Liver (tissue), 8 donors: ENCODE measurements at regions not wholly inside any gene's neighbourhood (a gene's known extent, or its start where the extent isn't known, plus 50 kb on each side); places are given as distances from the start of the nearest gene placed in this dataset.

ENCODE experiments used
- DNase-seq: peaks from one replicate; pipeline ENCODE4 v3.0.0-alpha.2; 2017; ENCODE audit warnings: low spot score
- H3K27ac ChIP-seq, 2 donors: one replicate each; pipeline ENCODE4 v1.7.0; 2013; ENCODE audit warnings: inconsistent platforms in 2 of 2, low read length in 2 of 2, control low read depth in 1 of 2, low read depth in 1 of 2, mild to moderate bottlenecking in 1 of 2
- H3K27me3 ChIP-seq, 4 donors: one replicate each; pipeline versions ENCODE4 v1.6.1 to v1.7.0; 2013; ENCODE audit warnings: low read length in 3 of 4, inconsistent platforms in 1 of 4, mild to moderate bottlenecking in 1 of 4, moderate library complexity in 1 of 4; ENCODE audit not compliant: control insufficient read depth in 4 of 4, insufficient read depth in 4 of 4
- H3K36me3 ChIP-seq, 4 donors: one replicate each; pipeline versions ENCODE4 v1.6.1 to v1.7.0; 2013; ENCODE audit warnings: low read length in 3 of 4, mild to moderate bottlenecking in 3 of 4, low read depth in 1 of 4, moderate library complexity in 1 of 4; ENCODE audit not compliant: control insufficient read depth in 4 of 4, insufficient read depth in 3 of 4
- H3K4me1 ChIP-seq, 4 donors: one replicate each; pipeline versions ENCODE4 v1.6.1 to v1.7.0; 2013; ENCODE audit warnings: low read length in 3 of 4, mild to moderate bottlenecking in 3 of 4, moderate library complexity in 1 of 4; ENCODE audit not compliant: control insufficient read depth in 4 of 4, insufficient read depth in 4 of 4
- H3K4me3 ChIP-seq, 3 donors: one replicate each; pipeline versions ENCODE4 v1.6.1 to v1.7.0; 2013; ENCODE audit warnings: low read length in 3 of 3, control low read depth in 1 of 3, low read depth in 1 of 3, mild to moderate bottlenecking in 1 of 3
- H3K9ac ChIP-seq, 2 donors: one replicate each; pipeline ENCODE4 v1.7.0; 2013; ENCODE audit warnings: low read length in 2 of 2, mild to moderate bottlenecking in 2 of 2, moderate library complexity in 2 of 2, control low read depth in 1 of 2, low read depth in 1 of 2
- H3K9me3 ChIP-seq, 4 donors: one replicate each; pipeline versions ENCODE4 v1.6.1 to v1.7.0; 2013; ENCODE audit warnings: low read length in 3 of 4; ENCODE audit not compliant: control insufficient read depth in 4 of 4
- ATF3 ChIP-seq: IDR thresholded peaks from 2 replicates; pipeline ENCODE4 v1.6.1; 2016; ENCODE audit warnings: antibody characterized with exemption
- CTCF ChIP-seq: fragments of 150-350 bp; IDR thresholded peaks from 2 replicates; pipeline ENCODE4 v1.5.1; 2017; ENCODE audit warnings: improper control_type of control experiment, low read depth, low read length; ENCODE audit not compliant: missing input control
- EGR1 ChIP-seq, 2 donors: IDR thresholded peaks; 2 replicates each; pipeline ENCODE4 v1.6.1; 2016 to 2018; ENCODE audit warnings: antibody characterized with exemption in 2 of 2, low read depth in 2 of 2
- FOXA1 ChIP-seq: IDR thresholded peaks from 2 replicates; pipeline ENCODE4 v1.6.1; 2016; ENCODE audit warnings: antibody characterized with exemption
- FOXA2 ChIP-seq: IDR thresholded peaks from 2 replicates; pipeline ENCODE4 v1.6.1; 2016; ENCODE audit warnings: antibody characterized with exemption
- GABPA ChIP-seq, 2 donors: IDR thresholded peaks in 1 of 2; conservative IDR thresholded peaks in 1 of 2; 2 replicates each; pipeline ENCODE4 v1.6.1; 2016; ENCODE audit warnings: antibody characterized with exemption in 2 of 2, mild to moderate bottlenecking in 1 of 2, moderate library complexity in 1 of 2
- HNF4A ChIP-seq, 2 donors: conservative IDR thresholded peaks; 2 replicates each; pipeline ENCODE4 v1.6.1; 2016; ENCODE audit warnings: antibody characterized with exemption in 2 of 2, mild to moderate bottlenecking in 2 of 2
- HNF4G ChIP-seq: IDR thresholded peaks from 2 replicates; pipeline ENCODE4 v1.6.1; 2016; ENCODE audit warnings: antibody characterized with exemption
- JUND ChIP-seq, 2 donors: IDR thresholded peaks; 2 replicates each; pipeline ENCODE4 v1.6.1; 2016; ENCODE audit warnings: antibody characterized with exemption in 2 of 2
- NR2F2 ChIP-seq: IDR thresholded peaks from 2 replicates; pipeline ENCODE4 v1.6.1; 2016; ENCODE audit warnings: antibody characterized with exemption
- RAD21 ChIP-seq, 2 donors: IDR thresholded peaks; 2 replicates each; pipeline ENCODE4 v1.6.1; 2016; ENCODE audit warnings: antibody characterized with exemption in 2 of 2, mild to moderate bottlenecking in 2 of 2
- RXRA ChIP-seq, 2 donors: IDR thresholded peaks; 2 replicates each; pipeline ENCODE4 v1.6.1; 2017 to 2018; ENCODE audit warnings: antibody characterized with exemption in 2 of 2, mild to moderate bottlenecking in 1 of 2
- SP1 ChIP-seq: IDR thresholded peaks from 2 replicates; pipeline ENCODE4 v1.6.1; 2018; ENCODE audit warnings: antibody characterized with exemption, mild to moderate bottlenecking
- TAF1 ChIP-seq: conservative IDR thresholded peaks from 2 replicates; pipeline ENCODE4 v1.6.1; 2016; ENCODE audit warnings: antibody characterized with exemption, mild to moderate bottlenecking
- YY1 ChIP-seq: IDR thresholded peaks from 2 replicates; pipeline ENCODE4 v1.6.1; 2016; ENCODE audit warnings: antibody characterized with exemption, mild to moderate bottlenecking
- WGBS: extraction: QIAGEN DNeasy Blood & Tissue Kit; methylation state at CpG from one replicate; pipeline ENCODE4 v1.1.7; 2013; 5-methylcytosine and 5-hydroxymethylcytosine counted together
- TF ChIP-seq, protein P1 (sequence below): IDR thresholded peaks from 2 replicates; pipeline ENCODE4 v1.6.1; 2016; ENCODE audit warnings: antibody characterized with exemption
- TF ChIP-seq, protein P2 (sequence below): IDR thresholded peaks from 2 replicates; pipeline ENCODE4 v1.6.1; 2016; ENCODE audit warnings: antibody characterized with exemption, mild to moderate bottlenecking
- TF ChIP-seq, protein P3 (sequence below): IDR thresholded peaks from 2 replicates; pipeline ENCODE4 v1.6.1; 2016; ENCODE audit warnings: antibody characterized with exemption
- donor health status: healthy.
- donor health status: healthy.
- donor health status: healthy.
- donor health status: healthy.
- donor health status: healthy.

GRCh38 chr11:100512475-100512874, 174.6 kb upstream of the ARHGAP42 start:
- DNase-seq = no peak
- Histone ChIP-seq H3K36me3 (no peaks in the 10 kb centered on the region), H3K4me3 (no peak overlapping the region), H3K27ac (no peak overlapping the region), H3K4me1 (no peaks in the 10 kb centered on the region), H3K27me3 (no peaks in the 10 kb centered on the region), H3K9me3 (no peaks in the 10 kb centered on the region), H3K9ac (no peak overlapping the region)
- TF ChIP-seq GABPA (IDR thresholded peaks at IDR 0.05 in 1 of 2, conservative IDR thresholded peaks at IDR 0.05 in 1 of 2) (no peak), HNF4G (no peak), JUND (IDR thresholded peaks at IDR 0.05) (no peak), HNF4A (conservative IDR thresholded peaks at IDR 0.05) (no peak), SP1 (no peak), ATF3 (no peak), FOXA1 (no peak), RXRA (IDR thresholded peaks at IDR 0.05) (no peak), CTCF (no peak), EGR1 (IDR thresholded peaks at IDR 0.05; ENCODE audit: low read depth in 2 of 2) (no peak), YY1 (no peak), RAD21 (IDR thresholded peaks at IDR 0.05) (no peak), FOXA2 (no peak), TAF1 (no peak), NR2F2 (no peak)
- TF ChIP-seq, protein P1, sequence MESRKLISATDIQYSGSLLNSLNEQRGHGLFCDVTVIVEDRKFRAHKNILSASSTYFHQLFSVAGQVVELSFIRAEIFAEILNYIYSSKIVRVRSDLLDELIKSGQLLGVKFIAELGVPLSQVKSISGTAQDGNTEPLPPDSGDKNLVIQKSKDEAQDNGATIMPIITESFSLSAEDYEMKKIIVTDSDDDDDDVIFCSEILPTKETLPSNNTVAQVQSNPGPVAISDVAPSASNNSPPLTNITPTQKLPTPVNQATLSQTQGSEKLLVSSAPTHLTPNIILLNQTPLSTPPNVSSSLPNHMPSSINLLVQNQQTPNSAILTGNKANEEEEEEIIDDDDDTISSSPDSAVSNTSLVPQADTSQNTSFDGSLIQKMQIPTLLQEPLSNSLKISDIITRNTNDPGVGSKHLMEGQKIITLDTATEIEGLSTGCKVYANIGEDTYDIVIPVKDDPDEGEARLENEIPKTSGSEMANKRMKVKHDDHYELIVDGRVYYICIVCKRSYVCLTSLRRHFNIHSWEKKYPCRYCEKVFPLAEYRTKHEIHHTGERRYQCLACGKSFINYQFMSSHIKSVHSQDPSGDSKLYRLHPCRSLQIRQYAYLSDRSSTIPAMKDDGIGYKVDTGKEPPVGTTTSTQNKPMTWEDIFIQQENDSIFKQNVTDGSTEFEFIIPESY = no peak
- TF ChIP-seq, protein P2, sequence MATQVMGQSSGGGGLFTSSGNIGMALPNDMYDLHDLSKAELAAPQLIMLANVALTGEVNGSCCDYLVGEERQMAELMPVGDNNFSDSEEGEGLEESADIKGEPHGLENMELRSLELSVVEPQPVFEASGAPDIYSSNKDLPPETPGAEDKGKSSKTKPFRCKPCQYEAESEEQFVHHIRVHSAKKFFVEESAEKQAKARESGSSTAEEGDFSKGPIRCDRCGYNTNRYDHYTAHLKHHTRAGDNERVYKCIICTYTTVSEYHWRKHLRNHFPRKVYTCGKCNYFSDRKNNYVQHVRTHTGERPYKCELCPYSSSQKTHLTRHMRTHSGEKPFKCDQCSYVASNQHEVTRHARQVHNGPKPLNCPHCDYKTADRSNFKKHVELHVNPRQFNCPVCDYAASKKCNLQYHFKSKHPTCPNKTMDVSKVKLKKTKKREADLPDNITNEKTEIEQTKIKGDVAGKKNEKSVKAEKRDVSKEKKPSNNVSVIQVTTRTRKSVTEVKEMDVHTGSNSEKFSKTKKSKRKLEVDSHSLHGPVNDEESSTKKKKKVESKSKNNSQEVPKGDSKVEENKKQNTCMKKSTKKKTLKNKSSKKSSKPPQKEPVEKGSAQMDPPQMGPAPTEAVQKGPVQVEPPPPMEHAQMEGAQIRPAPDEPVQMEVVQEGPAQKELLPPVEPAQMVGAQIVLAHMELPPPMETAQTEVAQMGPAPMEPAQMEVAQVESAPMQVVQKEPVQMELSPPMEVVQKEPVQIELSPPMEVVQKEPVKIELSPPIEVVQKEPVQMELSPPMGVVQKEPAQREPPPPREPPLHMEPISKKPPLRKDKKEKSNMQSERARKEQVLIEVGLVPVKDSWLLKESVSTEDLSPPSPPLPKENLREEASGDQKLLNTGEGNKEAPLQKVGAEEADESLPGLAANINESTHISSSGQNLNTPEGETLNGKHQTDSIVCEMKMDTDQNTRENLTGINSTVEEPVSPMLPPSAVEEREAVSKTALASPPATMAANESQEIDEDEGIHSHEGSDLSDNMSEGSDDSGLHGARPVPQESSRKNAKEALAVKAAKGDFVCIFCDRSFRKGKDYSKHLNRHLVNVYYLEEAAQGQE = no peak
- TF ChIP-seq, protein P3, sequence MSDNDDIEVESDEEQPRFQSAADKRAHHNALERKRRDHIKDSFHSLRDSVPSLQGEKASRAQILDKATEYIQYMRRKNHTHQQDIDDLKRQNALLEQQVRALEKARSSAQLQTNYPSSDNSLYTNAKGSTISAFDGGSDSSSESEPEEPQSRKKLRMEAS = no peak
- 73% methylated on average over 2 of the region's 2 CpGs for WGBS

DNA sequence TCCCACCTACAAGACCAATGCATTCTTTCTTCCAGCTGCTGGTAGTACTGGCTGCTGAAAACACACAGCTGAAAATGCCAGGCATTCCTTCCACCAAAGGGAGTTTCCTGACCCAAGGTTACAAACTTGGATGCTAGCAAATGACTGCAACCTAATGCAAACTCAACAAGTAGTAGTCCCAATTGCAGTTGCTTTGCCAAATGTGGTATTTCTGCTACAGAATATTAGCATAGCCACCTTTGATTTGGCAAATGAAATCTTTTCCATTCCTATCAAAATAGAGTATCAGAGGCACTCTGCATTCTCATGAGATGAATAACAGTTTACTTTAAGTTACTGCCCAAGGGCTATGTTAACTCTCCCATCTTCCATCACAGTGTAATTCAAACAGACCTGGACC, 172.0 kb upstream of the ARHGAP42 start:
- DNase-seq = no peak
- TF ChIP-seq SP1 (no peak), RAD21 (IDR thresholded peaks at IDR 0.05) (no peak), FOXA2 (no peak), HNF4A (conservative IDR thresholded peaks at IDR 0.05) (no peak), RXRA (IDR thresholded peaks at IDR 0.05) (no peak), GABPA (IDR thresholded peaks at IDR 0.05 in 1 of 2, conservative IDR thresholded peaks at IDR 0.05 in 1 of 2) (no peak), ATF3 (no peak), JUND (IDR thresholded peaks at IDR 0.05) (no peak), FOXA1 (no peak)
- TF ChIP-seq, protein P2 = no peak
- H3K9me3 ChIP-seq = no peaks in the 10 kb centered on the region

More for the DNA sequence above, 172.0 kb upstream of the ARHGAP42 start:
- Histone ChIP-seq H3K27me3 (no peaks in the 10 kb centered on the region), H3K36me3 (no peaks in the 10 kb centered on the region), H3K4me3 (no peak overlapping the region), H3K4me1 (no peaks in the 10 kb centered on the region), H3K9ac (no peak overlapping the region), H3K27ac (no peak overlapping the region)
